RWPE2 (cell line): ENCODE measurements at regions not wholly inside any gene's neighbourhood (a gene's known extent, or its start where the extent isn't known, plus 50 kb on each side); places are given as distances from the start of the nearest gene placed in this dataset.

Experiments used
- ATAC-seq: fragments of 200-7000 bp; cut with Tn5 transposase; 3 replicates; pipeline ENCODE4 v1.9.1; 2021; ENCODE audit warnings: low read depth
- DNase-seq: peaks from one replicate; pipeline ENCODE4 v3.0.0-alpha.2; 2020; ENCODE audit warnings: low spot score
- H3K27ac ChIP-seq: fragments of 450-650 bp; 2 replicates; pipeline ENCODE4 v1.5.1; 2017; ENCODE audit warnings: mild to moderate bottlenecking; ENCODE audit not compliant: poor library complexity, severe bottlenecking
- H3K27me3 ChIP-seq: fragments of 250-450 bp; sonication (Bioruptor Pico); 2 replicates; pipeline ENCODE4 v1.5.1; 2021; ENCODE audit warnings: mild to moderate bottlenecking, moderate library complexity; ENCODE audit not compliant: insufficient read depth, poor library complexity, severe bottlenecking
- H3K36me3 ChIP-seq: fragments of 250-450 bp; sonication (Bioruptor Pico); 2 replicates; pipeline ENCODE4 v1.5.1; 2020; ENCODE audit warnings: low read depth, mild to moderate bottlenecking, moderate library complexity
- H3K4me1 ChIP-seq: fragments of 250-450 bp; sonication (Bioruptor Pico); 2 replicates; pipeline ENCODE4 v1.5.1; 2021; ENCODE audit warnings: mild to moderate bottlenecking, moderate library complexity; ENCODE audit not compliant: insufficient read depth, poor library complexity, severe bottlenecking
- H3K4me3 ChIP-seq: fragments of 250-450 bp; sonication (Bioruptor Pico); 2 replicates; pipeline ENCODE4 v1.5.1; 2021; ENCODE audit warnings: mild to moderate bottlenecking, moderate library complexity; ENCODE audit not compliant: severe bottlenecking
- H3K9me3 ChIP-seq: fragments of 250-450 bp; sonication (Bioruptor Pico); 2 replicates; pipeline ENCODE4 v1.5.1; 2021; ENCODE audit warnings: mild to moderate bottlenecking, moderate library complexity; ENCODE audit not compliant: severe bottlenecking
- CTCF ChIP-seq: fragments of 450-650 bp; IDR thresholded peaks from one replicate; pipeline ENCODE4 v1.5.1; 2017; ENCODE audit warnings: mild to moderate bottlenecking, moderate library complexity; ENCODE audit not compliant: poor library complexity, severe bottlenecking

GRCh38 chr16:9518581-9518980, 427.1 kb downstream of the HAPSTR1 start:
- H3K27me3 ChIP-seq, result no peaks in the 10 kb centered on the region

GRCh38 chr16:9521749-9522370, 430.4 kb downstream of the HAPSTR1 start:
- no peak for TF ChIP-seq CTCF
- DNase-seq (no peak), ATAC-seq (no peak)
- Histone ChIP-seq H3K9me3 (no peaks in the 10 kb centered on the region), H3K27ac (no peak overlapping the region), H3K36me3 (no peaks in the 10 kb centered on the region), H3K4me3 (no peak overlapping the region), H3K27me3 (no peaks in the 10 kb centered on the region), H3K4me1 (no peaks in the 10 kb centered on the region)

More at GRCh38 chr16:9518581-9518980, 427.1 kb downstream of the HAPSTR1 start:
- no peak for ATAC-seq
- no peaks in the 10 kb centered on the region for H3K36me3 ChIP-seq
- no peaks in the 10 kb centered on the region for H3K9me3 ChIP-seq
- no peak for TF ChIP-seq CTCF
- DNase-seq, result no peak
- no peaks in the 10 kb centered on the region for H3K4me1 ChIP-seq
- H3K4me3 ChIP-seq, result no peak overlapping the region
- H3K27ac ChIP-seq, result no peak overlapping the region

GRCh38 chr16:9522614-9523013, 431.2 kb downstream of the HAPSTR1 start:
- Histone ChIP-seq H3K27me3 (no peaks in the 10 kb centered on the region), H3K9me3 (no peaks in the 10 kb centered on the region), H3K36me3 (no peaks in the 10 kb centered on the region), H3K27ac (no peak overlapping the region), H3K4me3 (no peak overlapping the region), H3K4me1 (no peaks in the 10 kb centered on the region)
- no peak for TF ChIP-seq CTCF
- no peak for DNase-seq
- ATAC-seq, result no peak

- ATAC-seq (no peak), DNase-seq (no peak)
- Histone ChIP-seq H3K27me3 (no peaks in the 10 kb centered on the region), H3K36me3 (no peaks in the 10 kb centered on the region), H3K9me3 (no peaks in the 10 kb centered on the region), H3K27ac (no peak overlapping the region), H3K4me1 (no peaks in the 10 kb centered on the region), H3K4me3 (no peak overlapping the region)
- no peak for TF ChIP-seq CTCF
Measured at GRCh38 chr16:9523994-9524393, 432.6 kb downstream of the HAPSTR1 start.

- Histone ChIP-seq H3K27ac (no peak overlapping the region), H3K4me1 (no peaks in the 10 kb centered on the region), H3K9me3 (no peaks in the 10 kb centered on the region), H3K27me3 (no peaks in the 10 kb centered on the region), H3K4me3 (no peak overlapping the region), H3K36me3 (no peaks in the 10 kb centered on the region)
- DNase-seq (no peak), ATAC-seq (no peak)
- TF ChIP-seq CTCF, result no peak
Measured at GRCh38 chr16:9525037-9525436, 433.6 kb downstream of the HAPSTR1 start.
